ENCODE measurements at regions not wholly inside any gene's neighbourhood (a gene's known extent, or its start where the extent isn't known, plus 50 kb on each side); places are given as distances from the start of the nearest gene placed in this dataset.

DNA sequence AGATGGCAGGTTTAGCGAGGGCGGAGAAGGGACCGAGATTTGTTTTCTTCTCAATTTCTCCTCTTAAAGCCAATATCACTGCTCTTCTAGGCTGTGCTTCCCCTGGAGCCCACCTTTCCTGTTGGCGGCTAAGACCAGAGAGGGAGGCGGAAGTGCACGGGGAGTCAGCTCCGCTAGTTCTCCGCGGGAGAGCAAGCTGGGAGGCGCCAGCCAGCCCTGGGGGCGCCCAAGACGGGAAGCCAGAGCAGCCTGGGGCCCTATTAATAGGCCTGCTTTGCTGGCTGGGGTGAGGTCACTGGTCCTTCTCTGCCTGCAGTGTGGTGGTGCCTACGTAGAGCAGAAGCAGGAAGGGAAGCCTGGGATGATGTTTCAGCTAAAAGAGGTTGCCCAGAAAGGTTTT is 61.6 kb downstream of the LSM5 start:
- peaks cover 19% of the 10 kb centered on the region for H3K27me3 Mint-ChIP-seq
- ChIA-PET POLR2A (no interaction called here), CTCF (no interaction called here)
- no peak for DNase-seq
- H3K36me3 Mint-ChIP-seq (ENCODE audit: low read depth) = no peaks in the 10 kb centered on the region
- H3K9me3 Mint-ChIP-seq = no peaks in the 10 kb centered on the region
- no peak overlapping the region for H3K27ac Mint-ChIP-seq
- H3K4me1 Mint-ChIP-seq = no peaks in the 10 kb centered on the region
- H3K4me3 Mint-ChIP-seq = no peak overlapping the region

- POLR2A ChIA-PET = no interaction called here
- CTCF ChIA-PET = no interaction called here
- no peak overlapping the region for H3K27ac Mint-ChIP-seq
- no peaks in the 10 kb centered on the region for H3K4me1 Mint-ChIP-seq
- H3K27me3 Mint-ChIP-seq = peaks cover 19% of the 10 kb centered on the region
- no peaks in the 10 kb centered on the region for H3K36me3 Mint-ChIP-seq (ENCODE audit: low read depth)
- peak; percentile 67 for DNase-seq
- H3K4me3 Mint-ChIP-seq = no peak overlapping the region
- no peaks in the 10 kb centered on the region for H3K9me3 Mint-ChIP-seq
Measured at GRCh38 chr7:32427769-32428291, 62.4 kb downstream of the LSM5 start.

DNA sequence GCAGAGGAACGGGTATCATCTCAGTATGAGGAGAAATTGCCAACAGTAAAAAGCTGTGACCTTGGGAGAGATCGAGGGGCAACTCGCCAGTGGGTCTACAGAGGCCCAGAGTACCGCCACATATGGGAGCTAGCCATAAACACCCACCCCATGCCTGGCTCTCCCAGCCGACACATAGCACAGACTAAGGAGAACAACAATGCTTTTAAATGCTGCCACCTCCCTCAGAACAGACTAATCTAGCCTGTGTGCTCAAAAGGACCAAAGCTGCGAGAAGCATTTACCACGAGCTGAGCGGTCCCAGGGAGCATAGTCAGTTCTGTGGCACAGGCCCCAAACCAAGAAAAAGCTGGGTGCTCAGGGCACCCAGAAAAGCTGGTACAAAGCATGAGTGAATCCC is 73.3 kb downstream of the LSM5 start:
- Mint-ChIP-seq H3K9me3 (no peaks in the 10 kb centered on the region), H3K27me3 (no peaks in the 10 kb centered on the region), H3K4me1 (no peaks in the 10 kb centered on the region), H3K4me3 (no peak overlapping the region), H3K36me3 (ENCODE audit: low read depth) (no peaks in the 10 kb centered on the region), H3K27ac (no peak overlapping the region)
- ChIA-PET POLR2A (no interaction called here), CTCF (interaction anchor here (1.4 kb wide), 1 partner anchor 69 kb away, joined by 3 read pairs; no protein-coding TSS in a partner anchor)
- no peak for DNase-seq

GRCh38 chr7:32415936-32416335 is 74.2 kb downstream of the LSM5 start:
- H3K27me3 Mint-ChIP-seq = no peaks in the 10 kb centered on the region
- H3K27ac Mint-ChIP-seq = no peak overlapping the region
- ChIA-PET POLR2A (no interaction called here), CTCF (no interaction called here)
- DNase-seq = no peak
- no peak overlapping the region for H3K4me3 Mint-ChIP-seq
- H3K4me1 Mint-ChIP-seq = no peaks in the 10 kb centered on the region
- H3K36me3 Mint-ChIP-seq (ENCODE audit: low read depth) = no peaks in the 10 kb centered on the region
- no peaks in the 10 kb centered on the region for H3K9me3 Mint-ChIP-seq

DNA sequence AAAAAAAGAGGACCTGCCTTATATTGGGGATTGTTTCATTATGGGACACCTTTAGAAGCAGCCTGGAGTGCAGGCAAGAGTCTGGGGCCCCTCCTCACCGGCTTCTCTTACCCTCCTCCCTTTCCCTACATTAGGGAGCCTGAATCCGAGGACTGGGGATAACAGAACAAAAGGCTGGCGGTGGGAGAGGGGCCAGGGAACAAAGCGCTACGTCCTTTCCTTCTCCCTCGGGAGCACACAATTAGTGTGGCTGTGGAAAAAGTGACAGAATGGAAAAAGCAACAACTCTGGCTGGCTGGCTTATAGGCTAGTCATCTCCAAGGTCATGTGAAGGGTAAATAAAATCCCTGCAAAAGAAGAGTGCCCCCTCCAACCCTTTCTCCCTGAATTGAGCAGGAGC is 74.7 kb downstream of the LSM5 start:
- no peaks in the 10 kb centered on the region for H3K36me3 Mint-ChIP-seq (ENCODE audit: low read depth)
- H3K27me3 Mint-ChIP-seq = no peaks in the 10 kb centered on the region
- no peak overlapping the region for H3K27ac Mint-ChIP-seq
- no peaks in the 10 kb centered on the region for H3K9me3 Mint-ChIP-seq
- H3K4me1 Mint-ChIP-seq = no peaks in the 10 kb centered on the region
- POLR2A ChIA-PET = no interaction called here
- no peak for DNase-seq
- CTCF ChIA-PET = no interaction called here
- H3K4me3 Mint-ChIP-seq = no peak overlapping the region

DNA sequence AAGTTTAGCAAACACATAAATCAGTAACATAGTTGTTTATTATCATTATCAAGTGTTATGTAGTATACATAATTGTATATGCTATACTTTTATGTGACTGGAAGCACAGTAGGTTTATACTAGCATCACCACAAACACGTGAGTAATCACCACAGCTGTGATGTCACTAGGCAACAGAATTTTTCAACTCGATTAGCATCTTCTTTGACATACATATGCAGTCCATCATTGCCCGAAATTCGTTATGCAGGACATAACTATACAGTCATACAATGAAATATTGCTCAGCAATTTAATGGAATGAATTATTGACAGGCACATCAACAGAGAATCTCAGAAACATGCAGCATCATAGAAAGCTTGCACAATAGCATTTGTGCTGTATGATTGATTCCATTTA is 77.7 kb downstream of the LSM5 start:
- no peaks in the 10 kb centered on the region for H3K9me3 Mint-ChIP-seq
- no peaks in the 10 kb centered on the region for H3K36me3 Mint-ChIP-seq (ENCODE audit: low read depth)
- no peak overlapping the region for H3K4me3 Mint-ChIP-seq
- DNase-seq = no peak
- H3K27me3 Mint-ChIP-seq = no peaks in the 10 kb centered on the region
- CTCF ChIA-PET = no interaction called here
- no peaks in the 10 kb centered on the region for H3K4me1 Mint-ChIP-seq
- H3K27ac Mint-ChIP-seq = no peak overlapping the region
- POLR2A ChIA-PET = no interaction called here

DNA sequence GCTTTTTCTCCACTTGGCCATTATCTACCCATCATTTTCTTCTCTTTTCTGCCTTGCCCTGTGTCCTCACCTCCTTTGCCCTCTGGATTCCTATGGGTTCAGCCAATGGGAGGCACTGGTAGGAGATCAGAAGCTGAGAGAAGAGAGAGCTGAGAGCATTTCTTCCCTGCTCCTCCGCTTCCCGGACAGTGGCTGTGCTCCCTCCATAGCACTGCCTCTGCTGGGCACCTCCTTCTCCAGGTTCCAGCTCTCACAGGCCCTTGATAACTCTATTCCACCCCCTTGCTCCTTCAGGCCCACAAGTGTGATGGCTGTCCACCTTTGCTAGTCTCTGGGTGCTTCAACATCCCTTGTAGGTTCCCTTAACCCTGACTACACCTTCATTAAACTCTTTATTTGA is 79.6 kb downstream of the LSM5 start:
- no peaks in the 10 kb centered on the region for H3K27me3 Mint-ChIP-seq
- H3K27ac Mint-ChIP-seq = no peak overlapping the region
- no peak for DNase-seq
- no peaks in the 10 kb centered on the region for H3K36me3 Mint-ChIP-seq (ENCODE audit: low read depth)
- H3K4me3 Mint-ChIP-seq = no peak overlapping the region
- no peaks in the 10 kb centered on the region for H3K9me3 Mint-ChIP-seq
- ChIA-PET POLR2A (no interaction called here), CTCF (no interaction called here)
- H3K4me1 Mint-ChIP-seq = no peaks in the 10 kb centered on the region

- DNase-seq = no peak
- ChIA-PET POLR2A (no interaction called here), CTCF (no interaction called here)
- no peaks in the 10 kb centered on the region for H3K27me3 Mint-ChIP-seq
- no peak overlapping the region for H3K27ac Mint-ChIP-seq
- H3K9me3 Mint-ChIP-seq = no peaks in the 10 kb centered on the region
- no peaks in the 10 kb centered on the region for H3K36me3 Mint-ChIP-seq (ENCODE audit: low read depth)
- no peak overlapping the region for H3K4me3 Mint-ChIP-seq
- no peaks in the 10 kb centered on the region for H3K4me1 Mint-ChIP-seq
Measured at GRCh38 chr7:32406386-32406785, 83.8 kb downstream of the LSM5 start.

DNA sequence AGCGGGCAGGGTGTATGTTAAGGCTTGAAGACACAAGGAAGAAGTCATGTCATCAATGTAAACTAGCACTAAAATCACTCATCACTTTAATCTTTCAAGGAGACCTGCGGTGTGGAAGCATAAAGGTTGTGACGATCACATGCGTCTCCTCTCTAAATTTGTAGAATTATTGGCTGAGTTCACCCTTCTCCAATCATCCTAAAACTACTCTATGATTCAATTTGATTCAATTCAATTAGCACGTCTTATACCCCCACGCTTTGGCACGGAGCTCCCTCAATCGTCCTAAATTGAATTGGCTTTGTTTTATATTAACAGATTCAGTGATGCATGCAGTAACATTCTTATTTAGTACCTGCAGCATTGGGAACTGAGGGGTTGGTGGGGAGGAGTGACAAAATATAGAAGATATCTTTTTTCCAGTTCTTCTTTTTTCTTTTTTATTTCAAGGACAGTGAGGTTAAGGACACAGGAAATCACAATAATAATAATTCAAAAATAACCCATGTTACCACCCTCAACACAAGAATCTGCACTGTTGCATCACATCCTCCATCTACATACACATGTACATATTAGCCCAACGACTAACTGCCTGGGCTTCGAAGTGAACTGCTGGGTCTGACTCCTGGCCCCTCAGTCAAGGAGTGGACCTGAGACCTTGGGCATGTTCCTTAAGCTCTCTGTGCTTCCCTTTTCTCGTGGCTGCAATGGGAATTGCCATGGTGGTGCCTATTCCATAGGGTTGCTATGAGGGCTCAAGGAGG is 86.5 kb downstream of the LSM5 start:
- Mint-ChIP-seq H3K4me1 (no peaks in the 10 kb centered on the region), H3K36me3 (ENCODE audit: low read depth) (no peaks in the 10 kb centered on the region), H3K9me3 (no peaks in the 10 kb centered on the region), H3K27ac (no peak overlapping the region), H3K4me3 (no peak overlapping the region), H3K27me3 (no peaks in the 10 kb centered on the region)
- POLR2A ChIA-PET = no interaction called here
- CTCF ChIA-PET = no interaction called here
- no peak for DNase-seq

DNA sequence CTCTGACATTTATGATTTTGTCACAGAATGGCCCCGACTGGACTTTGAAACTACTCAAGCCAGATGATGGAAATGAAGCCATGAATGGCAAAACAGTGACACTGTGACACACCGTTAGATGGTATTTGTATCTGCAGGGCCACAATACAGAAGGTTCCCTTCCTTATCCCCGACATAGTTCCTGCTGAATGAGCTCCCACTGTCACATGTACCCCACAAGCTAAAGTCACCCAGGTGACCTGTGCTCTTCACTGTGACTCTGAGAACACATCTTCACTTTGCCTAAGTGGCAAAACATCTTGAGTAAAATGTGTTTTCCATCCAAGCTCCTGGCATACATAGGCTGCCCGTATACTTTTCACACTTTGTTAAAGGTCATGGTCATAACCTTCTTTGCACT is 89.5 kb downstream of the LSM5 start:
- no peaks in the 10 kb centered on the region for H3K27me3 Mint-ChIP-seq
- H3K4me3 Mint-ChIP-seq = no peak overlapping the region
- no peaks in the 10 kb centered on the region for H3K9me3 Mint-ChIP-seq
- POLR2A ChIA-PET = no interaction called here
- H3K27ac Mint-ChIP-seq = no peak overlapping the region
- DNase-seq = no peak
- CTCF ChIA-PET = no interaction called here
- no peaks in the 10 kb centered on the region for H3K4me1 Mint-ChIP-seq
- H3K36me3 Mint-ChIP-seq (ENCODE audit: low read depth) = no peaks in the 10 kb centered on the region

GRCh38 chr7:32399311-32399710 is 90.9 kb downstream of the LSM5 start:
- no peaks in the 10 kb centered on the region for H3K9me3 Mint-ChIP-seq
- no peak overlapping the region for H3K27ac Mint-ChIP-seq
- ChIA-PET POLR2A (no interaction called here), CTCF (no interaction called here)
- no peaks in the 10 kb centered on the region for H3K36me3 Mint-ChIP-seq (ENCODE audit: low read depth)
- no peak for DNase-seq
- H3K27me3 Mint-ChIP-seq = no peaks in the 10 kb centered on the region
- no peaks in the 10 kb centered on the region for H3K4me1 Mint-ChIP-seq
- H3K4me3 Mint-ChIP-seq = no peak overlapping the region

GRCh38 chr7:32395168-32395567 is 95.0 kb downstream of the LSM5 start:
- no peak for DNase-seq
- no peaks in the 10 kb centered on the region for H3K4me1 Mint-ChIP-seq
- POLR2A ChIA-PET = no interaction called here
- H3K36me3 Mint-ChIP-seq (ENCODE audit: low read depth) = no peaks in the 10 kb centered on the region
- no peak overlapping the region for H3K4me3 Mint-ChIP-seq
- no peaks in the 10 kb centered on the region for H3K27me3 Mint-ChIP-seq
- CTCF ChIA-PET = no interaction called here
- H3K9me3 Mint-ChIP-seq = no peaks in the 10 kb centered on the region
- no peak overlapping the region for H3K27ac Mint-ChIP-seq

GRCh38 chr7:32393861-32394260 is 96.3 kb downstream of the LSM5 start:
- H3K27me3 Mint-ChIP-seq = no peaks in the 10 kb centered on the region
- DNase-seq = no peak
- H3K36me3 Mint-ChIP-seq (ENCODE audit: low read depth) = no peaks in the 10 kb centered on the region
- no peak overlapping the region for H3K27ac Mint-ChIP-seq
- no peak overlapping the region for H3K4me3 Mint-ChIP-seq
- ChIA-PET CTCF (no interaction called here), POLR2A (no interaction called here)
- no peaks in the 10 kb centered on the region for H3K4me1 Mint-ChIP-seq
- no peaks in the 10 kb centered on the region for H3K9me3 Mint-ChIP-seq

GRCh38 chr7:32390210-32390609 is 100.0 kb downstream of the LSM5 start:
- CTCF ChIA-PET = no interaction called here
- H3K27ac Mint-ChIP-seq = no peak overlapping the region
- POLR2A ChIA-PET = no interaction called here
- no peak overlapping the region for H3K4me3 Mint-ChIP-seq
- no peaks in the 10 kb centered on the region for H3K4me1 Mint-ChIP-seq
- DNase-seq = no peak
- no peaks in the 10 kb centered on the region for H3K9me3 Mint-ChIP-seq
- no peaks in the 10 kb centered on the region for H3K27me3 Mint-ChIP-seq
- no peaks in the 10 kb centered on the region for H3K36me3 Mint-ChIP-seq (ENCODE audit: low read depth)
